ENCODE measurements at regions not wholly inside any gene's neighbourhood (a gene's known extent, or its start where the extent isn't known, plus 50 kb on each side); places are given as distances from the start of the nearest gene placed in this dataset.
"Not testable (repeated sequence)": the region's sequence is repeated elsewhere in the genome, so short reads cannot be mapped to it uniquely, and the experiment has no call there.

GRCh38 chrX:35557916-35558315 lies 240.2 kb upstream of the MAGEB16 start:
- H3K9ac ChIP-seq (ENCODE audit: low read length), result no peak overlapping the region
- no peaks in the 10 kb centered on the region for H3K79me2 ChIP-seq (ENCODE audit: low read length)
- H3K27me3 ChIP-seq (ENCODE audit: low read depth, low read length), result no peaks in the 10 kb centered on the region
- no peaks in the 10 kb centered on the region for H3K4me1 ChIP-seq (ENCODE audit: low read length)
- TF ChIP-seq, protein P1, sequence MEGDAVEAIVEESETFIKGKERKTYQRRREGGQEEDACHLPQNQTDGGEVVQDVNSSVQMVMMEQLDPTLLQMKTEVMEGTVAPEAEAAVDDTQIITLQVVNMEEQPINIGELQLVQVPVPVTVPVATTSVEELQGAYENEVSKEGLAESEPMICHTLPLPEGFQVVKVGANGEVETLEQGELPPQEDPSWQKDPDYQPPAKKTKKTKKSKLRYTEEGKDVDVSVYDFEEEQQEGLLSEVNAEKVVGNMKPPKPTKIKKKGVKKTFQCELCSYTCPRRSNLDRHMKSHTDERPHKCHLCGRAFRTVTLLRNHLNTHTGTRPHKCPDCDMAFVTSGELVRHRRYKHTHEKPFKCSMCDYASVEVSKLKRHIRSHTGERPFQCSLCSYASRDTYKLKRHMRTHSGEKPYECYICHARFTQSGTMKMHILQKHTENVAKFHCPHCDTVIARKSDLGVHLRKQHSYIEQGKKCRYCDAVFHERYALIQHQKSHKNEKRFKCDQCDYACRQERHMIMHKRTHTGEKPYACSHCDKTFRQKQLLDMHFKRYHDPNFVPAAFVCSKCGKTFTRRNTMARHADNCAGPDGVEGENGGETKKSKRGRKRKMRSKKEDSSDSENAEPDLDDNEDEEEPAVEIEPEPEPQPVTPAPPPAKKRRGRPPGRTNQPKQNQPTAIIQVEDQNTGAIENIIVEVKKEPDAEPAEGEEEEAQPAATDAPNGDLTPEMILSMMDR (IDR thresholded peaks at IDR 0.05; ENCODE audit: low read depth, low read length), result no peak
- no peak for TF ChIP-seq EZH2phosphoT487 (IDR thresholded peaks at IDR 0.05; ENCODE audit: low read depth)
- H3K4me2 ChIP-seq (ENCODE audit: low read length), result no peak overlapping the region
- H3K4me3 ChIP-seq (ENCODE audit: low read length), result no peak overlapping the region
- H2AFZ ChIP-seq (ENCODE audit: low read depth, low read length), result no peak overlapping the region
- H4K20me1 ChIP-seq (ENCODE audit: insufficient read depth, low read length), result no peaks in the 10 kb centered on the region
- no peak overlapping the region for H3K27ac ChIP-seq (ENCODE audit: low read length)
- no peaks in the 10 kb centered on the region for H3K9me3 ChIP-seq (ENCODE audit: insufficient read depth, low read length)
- no peaks in the 10 kb centered on the region for H3K36me3 ChIP-seq (replicated peaks; ENCODE audit: low read depth, low read length)

DNA sequence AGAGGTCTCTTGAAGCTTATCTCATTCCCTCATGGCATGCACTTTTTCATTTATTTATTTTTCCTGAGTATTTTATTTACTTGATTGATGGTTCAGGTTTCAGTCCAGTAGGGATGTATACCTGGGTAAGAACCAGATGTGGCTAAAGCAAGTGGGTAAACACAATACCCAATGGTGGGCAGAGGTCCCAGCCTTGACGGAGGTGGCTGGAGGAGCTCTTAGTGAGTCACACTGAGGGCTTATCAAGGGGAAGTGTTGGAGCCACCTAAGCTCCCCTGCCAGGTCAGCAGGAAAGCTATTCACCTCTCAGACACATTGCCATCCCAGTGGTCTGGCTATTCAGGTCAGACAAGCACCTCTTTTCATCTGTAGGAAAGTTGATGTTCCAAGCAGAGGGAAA lies 236.2 kb upstream of the MAGEB16 start:
- no peaks in the 10 kb centered on the region for H3K9me3 ChIP-seq (ENCODE audit: insufficient read depth, low read length)
- no peak overlapping the region for H3K27ac ChIP-seq (ENCODE audit: low read length)
- H4K20me1 ChIP-seq (ENCODE audit: insufficient read depth, low read length), result no peaks in the 10 kb centered on the region
- no peak overlapping the region for H3K4me3 ChIP-seq (ENCODE audit: low read length)
- no peak overlapping the region for H3K4me2 ChIP-seq (ENCODE audit: low read length)
- no peak for TF ChIP-seq EZH2phosphoT487 (IDR thresholded peaks at IDR 0.05; ENCODE audit: low read depth)
- TF ChIP-seq, protein P1 (IDR thresholded peaks at IDR 0.05; ENCODE audit: low read depth, low read length), result no peak
- no peaks in the 10 kb centered on the region for H3K79me2 ChIP-seq (ENCODE audit: low read length)
- no peaks in the 10 kb centered on the region for H3K4me1 ChIP-seq (ENCODE audit: low read length)
- H3K36me3 ChIP-seq (replicated peaks; ENCODE audit: low read depth, low read length), result no peaks in the 10 kb centered on the region
- H3K9ac ChIP-seq (ENCODE audit: low read length), result no peak overlapping the region
- no peak overlapping the region for H2AFZ ChIP-seq (ENCODE audit: low read depth, low read length)
- H3K27me3 ChIP-seq (ENCODE audit: low read depth, low read length), result no peaks in the 10 kb centered on the region

GRCh38 chrX:35562395-35562794 lies 235.7 kb upstream of the MAGEB16 start:
- Histone ChIP-seq H3K4me1 (ENCODE audit: low read length) (no peaks in the 10 kb centered on the region), H3K4me2 (ENCODE audit: low read length) (no peak overlapping the region), H3K4me3 (ENCODE audit: low read length) (no peak overlapping the region), H3K27me3 (ENCODE audit: low read depth, low read length) (no peaks in the 10 kb centered on the region), H3K79me2 (ENCODE audit: low read length) (no peaks in the 10 kb centered on the region), H3K9me3 (ENCODE audit: insufficient read depth, low read length) (no peaks in the 10 kb centered on the region), H3K36me3 (replicated peaks; ENCODE audit: low read depth, low read length) (no peaks in the 10 kb centered on the region), H4K20me1 (ENCODE audit: insufficient read depth, low read length) (no peaks in the 10 kb centered on the region), H3K27ac (ENCODE audit: low read length) (no peak overlapping the region), H3K9ac (ENCODE audit: low read length) (no peak overlapping the region), H2AFZ (ENCODE audit: low read depth, low read length) (no peak overlapping the region)
- no peak for TF ChIP-seq EZH2phosphoT487 (IDR thresholded peaks at IDR 0.05; ENCODE audit: low read depth)
- TF ChIP-seq, protein P1 (IDR thresholded peaks at IDR 0.05; ENCODE audit: low read depth, low read length), result no peak

GRCh38 chrX:35590210-35590609 lies 207.9 kb upstream of the MAGEB16 start:
- no peaks in the 10 kb centered on the region for H4K20me1 ChIP-seq (ENCODE audit: insufficient read depth, low read length)
- no peaks in the 10 kb centered on the region for H3K36me3 ChIP-seq (replicated peaks; ENCODE audit: low read depth, low read length)
- H3K27me3 ChIP-seq (ENCODE audit: low read depth, low read length), result no peaks in the 10 kb centered on the region
- H3K4me1 ChIP-seq (ENCODE audit: low read length), result peaks cover 3% of the 10 kb centered on the region
- H3K27ac ChIP-seq (ENCODE audit: low read length), result no peak overlapping the region
- H3K4me2 ChIP-seq (ENCODE audit: low read length), result no peak overlapping the region
- H3K9me3 ChIP-seq (ENCODE audit: insufficient read depth, low read length), result no peaks in the 10 kb centered on the region
- H3K4me3 ChIP-seq (ENCODE audit: low read length), result no peak overlapping the region
- TF ChIP-seq, protein P1 (IDR thresholded peaks at IDR 0.05; ENCODE audit: low read depth, low read length), result no peak
- no peak for TF ChIP-seq EZH2phosphoT487 (IDR thresholded peaks at IDR 0.05; ENCODE audit: low read depth)
- H2AFZ ChIP-seq (ENCODE audit: low read depth, low read length), result no peak overlapping the region
- H3K79me2 ChIP-seq (ENCODE audit: low read length), result no peaks in the 10 kb centered on the region
- H3K9ac ChIP-seq (ENCODE audit: low read length), result no peak overlapping the region

DNA sequence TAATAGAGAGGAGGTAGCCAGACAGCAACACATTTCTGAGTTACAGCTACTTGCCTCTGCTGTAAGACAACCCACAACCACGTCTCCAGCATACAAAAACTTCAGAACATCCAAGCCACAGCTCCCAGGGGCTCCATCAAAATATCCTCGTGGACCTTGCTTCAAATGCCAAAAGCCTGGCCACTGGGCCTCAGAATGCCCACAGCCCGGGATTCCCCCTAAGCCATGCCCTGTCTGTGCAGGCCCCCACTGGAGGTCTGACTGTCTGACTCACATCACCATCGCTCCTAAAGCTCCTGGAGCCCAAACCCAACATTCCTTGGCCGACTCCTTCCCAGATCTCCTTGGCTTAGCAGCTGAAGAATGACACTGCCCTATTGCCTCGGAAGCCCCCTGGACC lies 186.6 kb upstream of the MAGEB16 start:
- H4K20me1 ChIP-seq (ENCODE audit: insufficient read depth, low read length); H3K9me3 ChIP-seq (ENCODE audit: insufficient read depth, low read length); H3K4me2 ChIP-seq (ENCODE audit: low read length); H2AFZ ChIP-seq (ENCODE audit: low read depth, low read length); H3K79me2 ChIP-seq (ENCODE audit: low read length); H3K4me3 ChIP-seq (ENCODE audit: low read length); H3K27me3 ChIP-seq (ENCODE audit: low read depth, low read length); H3K4me1 ChIP-seq (ENCODE audit: low read length); H3K36me3 ChIP-seq (replicated peaks; ENCODE audit: low read depth, low read length); H3K9ac ChIP-seq (ENCODE audit: low read length); H3K27ac ChIP-seq (ENCODE audit: low read length): not testable (repeated sequence)

All from OCI-LY3 (cell line).